Activated B cell treated with CpG ODN at 0.5 μM for 24 hours (primary cell): ENCODE measurements at regions not wholly inside any gene's neighbourhood (a gene's known extent, or its start where the extent isn't known, plus 50 kb on each side); places are given as distances from the start of the nearest gene placed in this dataset.

Experiments used
- ATAC-seq: fragments of 200-7000 bp; cut with Tn5 transposase; one replicate; pipeline ENCODE4 v1.10.0; 2021; ENCODE audit warnings: low read depth, mild to moderate bottlenecking, moderate library complexity
- CTCF ChIA-PET: fragments of 350-600 bp; sonication (Branson Sonifier 250); formaldehyde crosslinking; loops from one replicate; lab custom pipeline; 2021; ENCODE audit warnings: antibody characterized with exemption; lab: Charles Lee
- POLR2A ChIA-PET: fragments of 350-600 bp; sonication (Branson Sonifier 250); formaldehyde crosslinking; loops from one replicate; lab custom pipeline; 2021; ENCODE audit warnings: antibody characterized with exemption; lab: Charles Lee
- DNase-seq: peaks from one replicate; pipeline ENCODE4 v3.0.0; 2022
- H3K27ac Mint-ChIP-seq: one replicate; pipeline ENCODE4 v1.8.0; 2020; ENCODE audit warnings: mixed read lengths
- H3K27me3 Mint-ChIP-seq: one replicate; pipeline ENCODE4 v1.8.0; 2021; ENCODE audit warnings: mixed read lengths
- H3K36me3 Mint-ChIP-seq: one replicate; pipeline ENCODE4 v1.8.0; 2021; ENCODE audit warnings: low read depth, mixed read lengths
- H3K4me1 Mint-ChIP-seq: one replicate; pipeline ENCODE4 v1.8.0; 2021; ENCODE audit warnings: mixed read lengths
- H3K4me3 Mint-ChIP-seq: one replicate; pipeline ENCODE4 v1.8.0; 2020; ENCODE audit warnings: mild to moderate bottlenecking, mixed read lengths
- H3K9me3 Mint-ChIP-seq: one replicate; pipeline ENCODE4 v1.8.0; 2020; ENCODE audit warnings: mixed read lengths
- intact Hi-C: fragments of 100-400 bp; cut with micrococcal nuclease; formaldehyde crosslinking; loops from one replicate; pipeline ENCODE4 v1.15.1; 2024
- TF ChIP-seq, protein P1 (sequence below): fragments of 200-600 bp; IDR thresholded peaks from one replicate; pipeline ENCODE4 v1.8.0; 2022; ENCODE audit warnings: antibody characterized with exemption, mild to moderate bottlenecking

GRCh38 chr2:173751245-173751975, 213.8 kb downstream of the SP3 start:
- Mint-ChIP-seq H3K4me1 (no peaks in the 10 kb centered on the region), H3K27ac (no peak overlapping the region), H3K4me3 (no peak overlapping the region), H3K27me3 (peaks cover 5% of the 10 kb centered on the region), H3K9me3 (no peaks in the 10 kb centered on the region), H3K36me3 (no peaks in the 10 kb centered on the region)
- TF ChIP-seq, protein P1, sequence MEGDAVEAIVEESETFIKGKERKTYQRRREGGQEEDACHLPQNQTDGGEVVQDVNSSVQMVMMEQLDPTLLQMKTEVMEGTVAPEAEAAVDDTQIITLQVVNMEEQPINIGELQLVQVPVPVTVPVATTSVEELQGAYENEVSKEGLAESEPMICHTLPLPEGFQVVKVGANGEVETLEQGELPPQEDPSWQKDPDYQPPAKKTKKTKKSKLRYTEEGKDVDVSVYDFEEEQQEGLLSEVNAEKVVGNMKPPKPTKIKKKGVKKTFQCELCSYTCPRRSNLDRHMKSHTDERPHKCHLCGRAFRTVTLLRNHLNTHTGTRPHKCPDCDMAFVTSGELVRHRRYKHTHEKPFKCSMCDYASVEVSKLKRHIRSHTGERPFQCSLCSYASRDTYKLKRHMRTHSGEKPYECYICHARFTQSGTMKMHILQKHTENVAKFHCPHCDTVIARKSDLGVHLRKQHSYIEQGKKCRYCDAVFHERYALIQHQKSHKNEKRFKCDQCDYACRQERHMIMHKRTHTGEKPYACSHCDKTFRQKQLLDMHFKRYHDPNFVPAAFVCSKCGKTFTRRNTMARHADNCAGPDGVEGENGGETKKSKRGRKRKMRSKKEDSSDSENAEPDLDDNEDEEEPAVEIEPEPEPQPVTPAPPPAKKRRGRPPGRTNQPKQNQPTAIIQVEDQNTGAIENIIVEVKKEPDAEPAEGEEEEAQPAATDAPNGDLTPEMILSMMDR = no peak
- DNase-seq = no peak
- CTCF ChIA-PET = no interaction called here
- no peak for ATAC-seq
- POLR2A ChIA-PET = no interaction called here
- intact Hi-C loops = loop anchor here (5.0 to 10.0 kb wide), 3 partner anchors 291 to 576 kb away; no protein-coding TSS in a partner anchor

GRCh38 chr2:173752152-173752551, 213.0 kb downstream of the SP3 start:
- Mint-ChIP-seq H3K36me3 (no peaks in the 10 kb centered on the region), H3K27me3 (peaks cover 5% of the 10 kb centered on the region), H3K9me3 (no peaks in the 10 kb centered on the region), H3K4me3 (no peak overlapping the region), H3K4me1 (no peaks in the 10 kb centered on the region), H3K27ac (no peak overlapping the region)
- no peak for DNase-seq
- ChIA-PET POLR2A (no interaction called here), CTCF (no interaction called here)
- no peak for ATAC-seq
- TF ChIP-seq, protein P1 = no peak
- intact Hi-C loops = loop anchor here (1.0 to 10.0 kb wide), 4 partner anchors 290 to 589 kb away; no protein-coding TSS in a partner anchor

DNA sequence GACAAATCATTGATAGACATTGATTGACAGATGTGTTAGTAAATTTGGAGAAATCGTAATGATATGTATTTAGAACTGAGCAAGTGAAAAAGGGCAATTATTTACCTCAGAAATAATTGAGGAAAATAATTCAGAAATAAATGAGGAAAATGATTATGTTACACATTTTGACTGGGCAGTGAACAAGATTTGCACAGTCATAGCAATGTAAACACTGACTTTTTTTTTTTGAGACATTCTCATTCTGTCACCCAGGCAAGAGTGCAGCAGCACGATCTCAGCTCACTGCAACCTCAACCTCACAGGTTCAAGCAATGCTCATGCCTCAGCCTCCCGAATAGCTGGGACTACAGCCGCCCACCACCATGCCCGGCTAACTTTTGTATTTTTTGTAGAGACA, 211.7 kb downstream of the SP3 start:
- Mint-ChIP-seq H3K4me1 (no peaks in the 10 kb centered on the region), H3K36me3 (no peaks in the 10 kb centered on the region), H3K9me3 (no peaks in the 10 kb centered on the region), H3K27ac (no peak overlapping the region), H3K27me3 (peaks cover 3% of the 10 kb centered on the region), H3K4me3 (no peak overlapping the region)
- TF ChIP-seq, protein P1 = no peak
- DNase-seq (no peak), ATAC-seq (no peak)
- ChIA-PET CTCF (interaction anchor here (0.8 kb wide), 1 partner anchor 287 kb away, joined by 3 read pairs; no protein-coding TSS in a partner anchor), POLR2A (no interaction called here)
- intact Hi-C loops = loop anchor here (5.0 to 10.0 kb wide), 3 partner anchors 289 to 574 kb away; no protein-coding TSS in a partner anchor

DNA sequence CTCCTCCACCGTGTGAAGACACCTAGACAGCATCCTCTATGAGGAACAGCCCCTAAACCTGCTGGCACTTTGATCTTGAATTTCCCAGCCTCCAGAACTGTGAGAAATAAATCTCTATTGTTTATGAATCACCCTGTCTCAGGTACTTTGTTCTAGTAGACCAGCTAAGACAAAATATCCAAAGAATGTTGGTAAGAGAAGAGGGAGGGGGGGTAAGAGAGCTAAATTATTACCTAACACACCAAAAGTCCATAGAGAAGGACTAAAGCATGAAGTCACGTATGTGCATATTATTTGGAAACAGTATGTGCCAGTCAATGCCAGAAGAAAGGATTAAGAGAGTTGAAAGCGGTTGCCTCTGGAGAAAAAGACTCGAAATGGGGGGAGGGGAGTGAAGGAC, 211.0 kb downstream of the SP3 start:
- TF ChIP-seq, protein P1 = no peak
- Mint-ChIP-seq H3K27ac (no peak overlapping the region), H3K4me3 (no peak overlapping the region), H3K27me3 (peaks cover 3% of the 10 kb centered on the region), H3K4me1 (no peaks in the 10 kb centered on the region), H3K9me3 (no peaks in the 10 kb centered on the region), H3K36me3 (no peaks in the 10 kb centered on the region)
- DNase-seq (no peak), ATAC-seq (no peak)
- POLR2A ChIA-PET = no interaction called here
- intact Hi-C loops = loop anchor here (5.0 to 10.0 kb wide), 3 partner anchors 288 to 573 kb away; no protein-coding TSS in a partner anchor
- CTCF ChIA-PET = no interaction called here

DNA sequence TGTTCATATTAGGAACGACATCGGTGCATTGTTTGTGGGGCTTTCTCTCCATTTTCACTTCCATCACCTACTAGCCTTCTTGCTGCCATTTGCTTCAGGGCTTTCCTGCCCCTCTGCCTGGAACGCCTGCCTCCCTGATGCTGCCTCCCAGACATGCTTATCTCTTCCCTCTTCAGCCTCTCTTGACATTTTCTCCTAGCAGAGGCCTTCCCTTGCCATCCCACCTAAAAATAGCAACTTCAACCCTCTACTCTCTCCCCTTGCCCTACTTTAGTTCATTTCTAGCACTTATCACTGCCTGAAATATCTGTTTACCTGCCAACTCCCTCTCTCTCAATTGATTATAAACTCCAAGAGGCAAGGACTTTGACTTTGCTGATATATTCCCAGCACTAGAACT, 210.3 kb downstream of the SP3 start:
- CTCF ChIA-PET = no interaction called here

More for the DNA sequence above, 210.3 kb downstream of the SP3 start:
- Mint-ChIP-seq H3K27ac (no peak overlapping the region), H3K27me3 (peaks cover 7% of the 10 kb centered on the region), H3K9me3 (no peaks in the 10 kb centered on the region), H3K36me3 (no peaks in the 10 kb centered on the region), H3K4me3 (no peak overlapping the region), H3K4me1 (no peaks in the 10 kb centered on the region)
- ATAC-seq (no peak), DNase-seq (no peak)
- TF ChIP-seq, protein P1 = no peak
- POLR2A ChIA-PET = no interaction called here
- intact Hi-C loops = loop anchor here (5.0 to 10.0 kb wide), 3 partner anchors 287 to 572 kb away; no protein-coding TSS in a partner anchor
